ENCODE measurements at regions not wholly inside any gene's neighbourhood (a gene's known extent, or its start where the extent isn't known, plus 50 kb on each side); places are given as distances from the start of the nearest gene placed in this dataset.

DNA sequence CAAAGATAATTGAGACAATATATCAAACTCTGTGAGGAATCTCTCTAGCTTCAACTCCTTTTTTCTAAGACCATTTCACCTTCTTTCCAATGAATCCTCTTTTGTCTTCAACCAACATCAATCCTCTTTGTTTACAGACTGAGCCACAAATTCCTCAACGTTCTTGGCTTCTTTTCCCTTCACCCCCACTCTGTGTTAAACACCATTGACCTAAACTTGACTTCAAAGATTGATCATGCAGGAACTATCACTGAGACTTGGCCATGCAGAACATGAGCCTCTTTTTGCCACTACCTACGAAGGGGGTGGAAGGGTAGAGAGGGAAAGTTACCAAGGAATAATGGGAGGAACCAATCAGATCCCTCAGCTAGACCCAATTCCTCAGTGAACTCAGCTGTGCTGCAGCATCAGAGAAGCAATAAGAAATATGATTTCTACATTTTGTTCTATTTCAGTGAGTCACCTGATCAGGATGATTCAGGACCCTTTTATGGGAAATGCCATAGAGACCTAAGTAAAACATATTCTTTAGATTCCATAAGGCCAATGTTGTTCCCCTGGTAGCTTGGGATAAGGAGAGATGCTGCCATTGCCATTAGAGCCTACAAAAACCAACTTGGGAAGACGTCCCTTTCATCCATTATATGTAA, 187.7 kb upstream of the RGMB start:
- H3K27me3 ChIP-seq (ENCODE audit: control insufficient read depth, insufficient read depth, low read length), result no peaks in the 10 kb centered on the region
- no peaks in the 10 kb centered on the region for H3K4me1 ChIP-seq (ENCODE audit: control insufficient read depth, insufficient read depth, low read length)
- no peaks in the 10 kb centered on the region for H3K36me3 ChIP-seq (ENCODE audit: control insufficient read depth, insufficient read depth, low read length)
- H3K9me3 ChIP-seq (ENCODE audit: control insufficient read depth, insufficient read depth, low read length), result no peaks in the 10 kb centered on the region
- no peak overlapping the region for H3K4me3 ChIP-seq (ENCODE audit: low read depth, low read length)
- H3K9ac ChIP-seq (ENCODE audit: low read depth, low read length), result no peak overlapping the region
- H3K27ac ChIP-seq (ENCODE audit: low read depth, low read length), result no peak overlapping the region

- no peak overlapping the region for H3K27ac ChIP-seq (ENCODE audit: low read depth, low read length)
- H3K27me3 ChIP-seq (ENCODE audit: control insufficient read depth, insufficient read depth, low read length), result no peaks in the 10 kb centered on the region
- H3K9me3 ChIP-seq (ENCODE audit: control insufficient read depth, insufficient read depth, low read length), result no peaks in the 10 kb centered on the region
- no peak overlapping the region for H3K4me3 ChIP-seq (ENCODE audit: low read depth, low read length)
- no peaks in the 10 kb centered on the region for H3K4me1 ChIP-seq (ENCODE audit: control insufficient read depth, insufficient read depth, low read length)
- no peaks in the 10 kb centered on the region for H3K36me3 ChIP-seq (ENCODE audit: control insufficient read depth, insufficient read depth, low read length)
- H3K9ac ChIP-seq (ENCODE audit: low read depth, low read length), result no peak overlapping the region
Observed at GRCh38 chr5:98586581-98586980, 186.9 kb upstream of the RGMB start.

GRCh38 chr5:98587166-98587565, 186.3 kb upstream of the RGMB start:
- H3K4me1 ChIP-seq (ENCODE audit: control insufficient read depth, insufficient read depth, low read length), result no peaks in the 10 kb centered on the region
- no peaks in the 10 kb centered on the region for H3K36me3 ChIP-seq (ENCODE audit: control insufficient read depth, insufficient read depth, low read length)
- H3K27me3 ChIP-seq (ENCODE audit: control insufficient read depth, insufficient read depth, low read length), result no peaks in the 10 kb centered on the region
- no peak overlapping the region for H3K9ac ChIP-seq (ENCODE audit: low read depth, low read length)
- no peak overlapping the region for H3K4me3 ChIP-seq (ENCODE audit: low read depth, low read length)
- no peak overlapping the region for H3K27ac ChIP-seq (ENCODE audit: low read depth, low read length)
- no peaks in the 10 kb centered on the region for H3K9me3 ChIP-seq (ENCODE audit: control insufficient read depth, insufficient read depth, low read length)

GRCh38 chr5:98588215-98588614, 185.2 kb upstream of the RGMB start:
- Histone ChIP-seq H3K27me3 (ENCODE audit: control insufficient read depth, insufficient read depth, low read length) (no peaks in the 10 kb centered on the region), H3K27ac (ENCODE audit: low read depth, low read length) (no peak overlapping the region), H3K9ac (ENCODE audit: low read depth, low read length) (no peak overlapping the region), H3K4me1 (ENCODE audit: control insufficient read depth, insufficient read depth, low read length) (no peaks in the 10 kb centered on the region), H3K9me3 (ENCODE audit: control insufficient read depth, insufficient read depth, low read length) (no peaks in the 10 kb centered on the region), H3K36me3 (ENCODE audit: control insufficient read depth, insufficient read depth, low read length) (no peaks in the 10 kb centered on the region), H3K4me3 (ENCODE audit: low read depth, low read length) (no peak overlapping the region)

DNA sequence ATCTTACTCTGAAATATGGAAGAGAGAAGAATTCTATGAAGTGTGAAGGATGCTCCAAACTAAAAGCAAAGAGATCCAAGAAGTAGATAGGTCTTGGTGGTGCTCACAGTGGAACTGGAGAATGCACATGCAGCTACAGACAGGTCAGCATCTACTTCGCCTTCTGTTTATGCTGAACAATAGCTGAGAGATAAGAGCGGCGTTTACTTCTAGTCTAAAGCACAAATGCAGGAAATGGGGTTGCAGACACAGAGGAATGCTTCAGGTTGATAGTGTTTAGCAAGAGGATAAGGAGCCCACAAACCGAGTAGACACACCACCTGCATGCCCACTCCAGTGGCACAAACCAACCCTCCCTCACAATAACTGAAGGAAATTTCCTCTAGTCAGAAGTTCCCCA, 180.0 kb upstream of the RGMB start:
- Histone ChIP-seq H3K36me3 (ENCODE audit: control insufficient read depth, insufficient read depth, low read length) (no peaks in the 10 kb centered on the region), H3K27me3 (ENCODE audit: control insufficient read depth, insufficient read depth, low read length) (no peaks in the 10 kb centered on the region), H3K4me3 (ENCODE audit: low read depth, low read length) (no peak overlapping the region), H3K4me1 (ENCODE audit: control insufficient read depth, insufficient read depth, low read length) (no peaks in the 10 kb centered on the region), H3K27ac (ENCODE audit: low read depth, low read length) (no peak overlapping the region), H3K9me3 (ENCODE audit: control insufficient read depth, insufficient read depth, low read length) (no peaks in the 10 kb centered on the region), H3K9ac (ENCODE audit: low read depth, low read length) (no peak overlapping the region)

DNA sequence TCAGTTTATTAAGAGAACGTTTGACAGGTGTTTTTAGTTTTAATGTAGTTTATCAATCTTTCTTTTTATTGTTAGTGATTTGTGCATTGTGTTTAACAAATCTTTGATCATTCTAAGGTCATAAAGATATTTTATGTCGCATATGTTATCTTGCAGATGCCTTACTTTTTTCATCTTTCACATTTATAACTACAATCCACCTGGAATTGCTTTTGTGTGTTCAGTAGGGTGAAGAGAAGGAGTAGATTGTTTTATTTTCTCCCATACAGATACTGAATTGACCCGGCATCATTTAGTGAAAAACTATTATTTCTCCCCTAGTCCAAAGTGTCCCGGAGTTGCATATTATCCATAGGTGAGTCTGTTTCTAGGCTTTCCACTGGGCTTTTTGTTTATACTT, 179.4 kb upstream of the RGMB start:
- H3K27ac ChIP-seq (ENCODE audit: low read depth, low read length), result no peak overlapping the region
- H3K4me3 ChIP-seq (ENCODE audit: low read depth, low read length), result no peak overlapping the region
- H3K27me3 ChIP-seq (ENCODE audit: control insufficient read depth, insufficient read depth, low read length), result no peaks in the 10 kb centered on the region
- H3K9me3 ChIP-seq (ENCODE audit: control insufficient read depth, insufficient read depth, low read length), result no peaks in the 10 kb centered on the region
- no peak overlapping the region for H3K9ac ChIP-seq (ENCODE audit: low read depth, low read length)
- no peaks in the 10 kb centered on the region for H3K36me3 ChIP-seq (ENCODE audit: control insufficient read depth, insufficient read depth, low read length)
- no peaks in the 10 kb centered on the region for H3K4me1 ChIP-seq (ENCODE audit: control insufficient read depth, insufficient read depth, low read length)

- no peaks in the 10 kb centered on the region for H3K27me3 ChIP-seq (ENCODE audit: control insufficient read depth, insufficient read depth, low read length)
- no peaks in the 10 kb centered on the region for H3K4me1 ChIP-seq (ENCODE audit: control insufficient read depth, insufficient read depth, low read length)
Observed at GRCh38 chr5:98599016-98599415, 174.4 kb upstream of the RGMB start.

GRCh38 chr5:98602534-98603112, 170.8 kb upstream of the RGMB start:
- no peak overlapping the region for H3K27ac ChIP-seq (ENCODE audit: low read depth, low read length)
- no peaks in the 10 kb centered on the region for H3K36me3 ChIP-seq (ENCODE audit: control insufficient read depth, insufficient read depth, low read length)
- H3K9me3 ChIP-seq (ENCODE audit: control insufficient read depth, insufficient read depth, low read length), result no peaks in the 10 kb centered on the region
- no peaks in the 10 kb centered on the region for H3K27me3 ChIP-seq (ENCODE audit: control insufficient read depth, insufficient read depth, low read length)
- no peak overlapping the region for H3K9ac ChIP-seq (ENCODE audit: low read depth, low read length)
- no peak overlapping the region for H3K4me3 ChIP-seq (ENCODE audit: low read depth, low read length)
- H3K4me1 ChIP-seq (ENCODE audit: control insufficient read depth, insufficient read depth, low read length), result no peaks in the 10 kb centered on the region

More at GRCh38 chr5:98599016-98599415, 174.4 kb upstream of the RGMB start:
- no peak overlapping the region for H3K27ac ChIP-seq (ENCODE audit: low read depth, low read length)
- H3K9me3 ChIP-seq (ENCODE audit: control insufficient read depth, insufficient read depth, low read length), result no peaks in the 10 kb centered on the region
- no peak overlapping the region for H3K9ac ChIP-seq (ENCODE audit: low read depth, low read length)
- H3K4me3 ChIP-seq (ENCODE audit: low read depth, low read length), result no peak overlapping the region
- H3K36me3 ChIP-seq (ENCODE audit: control insufficient read depth, insufficient read depth, low read length), result no peaks in the 10 kb centered on the region

GRCh38 chr5:98603456-98603855, 170.0 kb upstream of the RGMB start:
- H3K4me1 ChIP-seq (ENCODE audit: control insufficient read depth, insufficient read depth, low read length), result no peaks in the 10 kb centered on the region
- H3K9me3 ChIP-seq (ENCODE audit: control insufficient read depth, insufficient read depth, low read length), result no peaks in the 10 kb centered on the region
- H3K36me3 ChIP-seq (ENCODE audit: control insufficient read depth, insufficient read depth, low read length), result no peaks in the 10 kb centered on the region
- no peak overlapping the region for H3K4me3 ChIP-seq (ENCODE audit: low read depth, low read length)
- H3K27me3 ChIP-seq (ENCODE audit: control insufficient read depth, insufficient read depth, low read length), result no peaks in the 10 kb centered on the region
- H3K9ac ChIP-seq (ENCODE audit: low read depth, low read length), result no peak overlapping the region
- no peak overlapping the region for H3K27ac ChIP-seq (ENCODE audit: low read depth, low read length)

- Histone ChIP-seq H3K36me3 (ENCODE audit: control insufficient read depth, insufficient read depth, low read length) (no peaks in the 10 kb centered on the region), H3K4me1 (ENCODE audit: control insufficient read depth, insufficient read depth, low read length) (no peaks in the 10 kb centered on the region), H3K9ac (ENCODE audit: low read depth, low read length) (no peak overlapping the region), H3K4me3 (ENCODE audit: low read depth, low read length) (no peak overlapping the region), H3K27ac (ENCODE audit: low read depth, low read length) (peak overlapping the region; percentile 54), H3K27me3 (ENCODE audit: control insufficient read depth, insufficient read depth, low read length) (no peaks in the 10 kb centered on the region), H3K9me3 (ENCODE audit: control insufficient read depth, insufficient read depth, low read length) (no peaks in the 10 kb centered on the region)
Observed at GRCh38 chr5:98604301-98604700, 169.2 kb upstream of the RGMB start.

GRCh38 chr5:98604721-98605425, 168.6 kb upstream of the RGMB start:
- Histone ChIP-seq H3K9me3 (ENCODE audit: control insufficient read depth, insufficient read depth, low read length) (no peaks in the 10 kb centered on the region), H3K36me3 (ENCODE audit: control insufficient read depth, insufficient read depth, low read length) (no peaks in the 10 kb centered on the region), H3K27ac (ENCODE audit: low read depth, low read length) (peak overlapping the region; percentile 54), H3K27me3 (ENCODE audit: control insufficient read depth, insufficient read depth, low read length) (no peaks in the 10 kb centered on the region), H3K9ac (ENCODE audit: low read depth, low read length) (no peak overlapping the region), H3K4me1 (ENCODE audit: control insufficient read depth, insufficient read depth, low read length) (no peaks in the 10 kb centered on the region), H3K4me3 (ENCODE audit: low read depth, low read length) (no peak overlapping the region)
